LNCaP clone FGC (cell line): ENCODE measurements at regions not wholly inside any gene's neighbourhood (a gene's known extent, or its start where the extent isn't known, plus 50 kb on each side); places are given as distances from the start of the nearest gene placed in this dataset.

Experiments
- DNase-seq: peaks from one replicate; pipeline ENCODE4 v3.0.0-alpha.2; 2011; ENCODE audit warnings: low read depth
- H3K4me3 ChIP-seq: 2 replicates; pipeline ENCODE4 v1.5.1; 2011; ENCODE audit warnings: mild to moderate bottlenecking, low read depth, low read length, control low read depth
- TF ChIP-seq, protein P1 (sequence below): IDR thresholded peaks from 2 replicates; pipeline ENCODE4 v1.5.1; 2012; ENCODE audit warnings: mild to moderate bottlenecking; ENCODE audit not compliant: control insufficient read depth, insufficient read depth; ENCODE audit errors: extremely low read depth

- no peak overlapping the region for H3K4me3 ChIP-seq
- DNase-seq, result peak; percentile 47
- TF ChIP-seq, protein P1, sequence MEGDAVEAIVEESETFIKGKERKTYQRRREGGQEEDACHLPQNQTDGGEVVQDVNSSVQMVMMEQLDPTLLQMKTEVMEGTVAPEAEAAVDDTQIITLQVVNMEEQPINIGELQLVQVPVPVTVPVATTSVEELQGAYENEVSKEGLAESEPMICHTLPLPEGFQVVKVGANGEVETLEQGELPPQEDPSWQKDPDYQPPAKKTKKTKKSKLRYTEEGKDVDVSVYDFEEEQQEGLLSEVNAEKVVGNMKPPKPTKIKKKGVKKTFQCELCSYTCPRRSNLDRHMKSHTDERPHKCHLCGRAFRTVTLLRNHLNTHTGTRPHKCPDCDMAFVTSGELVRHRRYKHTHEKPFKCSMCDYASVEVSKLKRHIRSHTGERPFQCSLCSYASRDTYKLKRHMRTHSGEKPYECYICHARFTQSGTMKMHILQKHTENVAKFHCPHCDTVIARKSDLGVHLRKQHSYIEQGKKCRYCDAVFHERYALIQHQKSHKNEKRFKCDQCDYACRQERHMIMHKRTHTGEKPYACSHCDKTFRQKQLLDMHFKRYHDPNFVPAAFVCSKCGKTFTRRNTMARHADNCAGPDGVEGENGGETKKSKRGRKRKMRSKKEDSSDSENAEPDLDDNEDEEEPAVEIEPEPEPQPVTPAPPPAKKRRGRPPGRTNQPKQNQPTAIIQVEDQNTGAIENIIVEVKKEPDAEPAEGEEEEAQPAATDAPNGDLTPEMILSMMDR, result no peak
These were observed 188.1 kb downstream of the PAPSS1 start for GRCh38 chr4:107531927-107532326.

- H3K4me3 ChIP-seq, result no peak overlapping the region
- DNase-seq, result no peak
- TF ChIP-seq, protein P1, result no peak
These were observed 199.7 kb downstream of the PAPSS1 start for GRCh38 chr4:107520368-107520767.

- peak; percentile 15 for DNase-seq
- H3K4me3 ChIP-seq, result no peak overlapping the region
- TF ChIP-seq, protein P1, result peak; percentile 70
These were observed 201.0 kb downstream of the PAPSS1 start for GRCh38 chr4:107519053-107519452.

GRCh38 chr4:107518076-107518475, 202.0 kb downstream of the PAPSS1 start:
- TF ChIP-seq, protein P1, result no peak
- DNase-seq, result no peak

DNA sequence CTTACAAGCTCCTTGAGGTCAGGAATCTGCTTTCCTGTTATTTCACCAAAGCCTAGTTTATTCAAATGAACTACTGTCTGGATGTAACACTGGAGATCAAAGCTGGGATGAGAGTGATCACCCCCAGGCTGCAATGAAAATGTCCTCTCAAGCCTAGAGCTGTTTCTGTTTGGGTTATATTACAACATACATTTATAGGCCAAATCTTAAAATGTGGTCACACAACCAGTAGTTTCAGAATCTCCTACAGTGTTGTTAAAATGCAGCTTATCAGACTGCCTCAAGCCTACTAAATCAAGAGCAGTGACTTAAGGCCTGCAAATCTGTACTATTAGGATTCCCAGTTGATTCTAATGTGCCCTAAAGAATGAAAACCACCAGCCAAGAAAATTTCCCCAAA, 207.5 kb downstream of the PAPSS1 start:
- no peak for DNase-seq
- H3K4me3 ChIP-seq, result no peak overlapping the region
- TF ChIP-seq, protein P1, result no peak

More at GRCh38 chr4:107518076-107518475, 202.0 kb downstream of the PAPSS1 start:
- no peak overlapping the region for H3K4me3 ChIP-seq

DNA sequence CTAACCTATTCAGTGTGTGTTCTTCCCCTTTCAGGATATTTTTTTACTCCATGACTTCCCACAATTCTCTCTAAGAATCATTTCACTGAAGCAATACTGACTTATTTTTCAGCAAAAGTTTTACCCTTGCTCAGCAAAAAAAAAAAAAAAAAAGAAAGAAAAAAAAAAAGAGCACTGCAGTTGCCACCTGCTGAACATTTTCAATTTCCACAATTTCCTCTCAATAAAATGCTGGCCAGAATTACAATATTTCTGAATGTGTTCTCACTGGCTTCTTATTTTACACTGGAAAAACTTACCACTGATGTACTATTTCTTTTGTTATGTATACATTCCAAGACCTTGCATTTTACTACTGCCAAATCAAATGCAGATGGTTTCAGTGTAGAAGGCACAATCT, 210.4 kb downstream of the PAPSS1 start:
- no peak for DNase-seq
- TF ChIP-seq, protein P1, result no peak
- H3K4me3 ChIP-seq, result no peak overlapping the region

- H3K4me3 ChIP-seq, result no peak overlapping the region
- no peak for DNase-seq
- TF ChIP-seq, protein P1, result no peak
These were observed 219.5 kb downstream of the PAPSS1 start for GRCh38 chr4:107500551-107500950.
